Hypothalamus (tissue), 51 donors: ENCODE measurements at regions not wholly inside any gene's neighbourhood (a gene's known extent, or its start where the extent isn't known, plus 50 kb on each side); places are given as distances from the start of the nearest gene placed in this dataset.
"Not testable (repeated sequence)": the region's sequence is repeated elsewhere in the genome, so short reads cannot be mapped to it uniquely, and the experiment has no call there.

Source experiments
- DNase-seq, 51 donors: peaks; one replicate each; lab custom pipeline; 2025; lab: John Stamatoyannopoulos, UW

DNA sequence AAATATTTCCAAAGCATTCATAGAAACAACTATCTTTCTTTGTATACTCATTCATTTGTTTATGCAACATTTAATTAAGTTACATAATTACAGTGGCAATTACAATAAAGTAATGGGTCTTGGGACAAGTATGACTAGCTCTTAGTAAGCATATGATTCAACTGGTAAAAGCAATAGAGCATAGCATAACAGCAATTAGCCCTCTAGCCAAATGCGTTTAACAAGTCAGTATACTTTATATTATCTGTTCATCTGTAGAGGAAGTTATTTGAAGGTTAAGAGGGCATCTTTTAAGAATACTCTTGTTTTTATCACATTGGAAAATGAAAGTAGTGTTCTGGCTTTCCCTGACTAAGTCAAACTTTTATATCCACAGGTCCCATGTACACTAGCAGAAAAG is 198.1 kb upstream of the UGT8 start:
- DNase-seq = no peak

DNA sequence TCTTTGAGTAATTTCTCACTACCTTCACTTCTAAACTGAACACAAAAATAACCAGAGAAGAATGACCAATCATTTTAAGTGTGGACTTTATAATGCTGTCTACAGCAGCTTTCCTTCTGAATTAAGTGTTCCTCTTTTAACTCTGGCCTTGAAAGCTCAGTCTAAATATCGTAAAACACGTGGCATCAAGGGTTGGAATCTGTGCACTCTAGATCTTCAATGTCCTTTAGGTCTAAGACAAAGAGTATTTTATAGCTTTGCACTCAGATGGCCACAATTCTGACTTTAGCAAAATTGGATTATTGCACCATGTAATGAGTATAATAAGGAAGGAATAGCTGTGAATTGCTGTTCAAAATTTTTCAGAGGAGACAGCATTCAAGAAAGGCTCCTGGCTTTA is 197.1 kb upstream of the UGT8 start:
- no peak for DNase-seq

DNA sequence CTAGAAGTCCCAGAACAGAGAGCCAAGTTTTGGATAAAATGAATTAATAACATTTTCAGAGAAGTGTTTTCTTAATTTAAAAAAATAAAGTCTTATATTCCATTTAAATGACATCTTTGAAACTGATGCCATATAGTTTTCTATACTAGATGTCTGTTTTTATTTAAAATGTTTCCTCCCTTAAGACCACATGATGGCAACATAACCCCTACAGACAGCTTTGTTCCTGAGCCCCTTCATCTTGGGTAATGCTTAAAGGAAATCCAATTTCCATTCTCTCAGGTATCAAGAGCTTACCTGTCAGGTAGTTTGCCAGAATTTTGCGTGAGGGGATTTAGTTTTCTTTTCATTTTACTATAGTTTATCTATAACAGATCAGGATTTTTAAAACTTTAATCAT is 181.4 kb upstream of the UGT8 start:
- no peak for DNase-seq

DNA sequence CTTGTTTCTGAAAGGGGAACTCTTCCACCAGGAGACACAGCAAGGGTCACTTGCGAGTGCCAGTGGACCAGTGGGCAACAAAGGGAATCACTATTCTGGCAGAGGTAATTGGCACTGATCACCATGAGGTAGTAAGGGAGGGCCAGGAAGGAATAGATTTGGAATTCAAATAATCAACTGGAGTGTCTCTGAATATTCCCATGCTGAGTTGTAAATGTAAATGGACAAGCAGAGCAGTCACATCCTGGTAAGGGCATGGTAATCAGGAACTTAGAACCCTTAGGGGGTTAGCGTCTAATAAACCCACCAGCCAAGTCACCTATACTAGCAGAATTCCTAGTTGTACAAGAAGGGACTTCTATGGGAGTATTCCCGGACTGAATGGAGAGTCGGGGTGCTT is 178.5 kb upstream of the UGT8 start:
- no peak for DNase-seq

DNA sequence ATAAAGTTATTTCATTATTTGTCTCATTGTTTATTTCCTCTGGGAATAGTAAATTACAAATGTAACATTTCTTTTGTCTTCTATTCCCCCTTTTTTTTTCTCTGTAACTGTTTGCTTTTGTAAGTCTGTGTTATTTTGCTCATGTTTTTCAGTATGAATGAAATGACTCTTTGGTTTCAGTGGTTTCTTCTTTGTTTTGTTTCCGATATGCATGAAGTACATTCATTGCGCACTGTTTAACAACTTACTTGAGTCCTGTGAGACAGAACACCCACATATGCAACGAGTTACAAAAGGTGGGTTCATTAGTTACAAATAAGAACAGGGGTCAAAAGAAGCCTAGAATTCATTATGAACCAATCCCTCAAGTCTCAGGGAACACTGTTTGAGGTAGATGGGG is 175.0 kb upstream of the UGT8 start:
- DNase-seq = no peak

DNA sequence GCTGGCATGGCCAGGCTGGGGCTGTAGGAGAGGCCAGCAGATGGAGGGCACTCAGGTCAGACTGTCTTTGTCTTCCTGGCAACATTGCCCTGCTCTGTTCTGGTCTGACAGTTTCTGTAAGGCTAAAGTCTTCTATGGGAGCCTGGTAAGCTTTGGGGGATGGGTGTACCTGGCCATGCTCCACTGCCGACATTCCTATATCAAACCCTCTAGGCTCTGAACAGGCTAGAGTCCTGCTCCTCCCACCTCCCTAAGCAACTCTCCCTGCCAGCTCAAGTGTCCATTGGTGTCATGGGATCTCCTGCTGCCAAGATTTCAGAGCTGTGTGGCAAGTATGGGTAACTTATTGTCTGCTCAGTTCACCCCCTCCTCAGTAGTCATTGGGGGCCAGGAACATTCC is 163.5 kb upstream of the UGT8 start:
- no peak for DNase-seq

DNA sequence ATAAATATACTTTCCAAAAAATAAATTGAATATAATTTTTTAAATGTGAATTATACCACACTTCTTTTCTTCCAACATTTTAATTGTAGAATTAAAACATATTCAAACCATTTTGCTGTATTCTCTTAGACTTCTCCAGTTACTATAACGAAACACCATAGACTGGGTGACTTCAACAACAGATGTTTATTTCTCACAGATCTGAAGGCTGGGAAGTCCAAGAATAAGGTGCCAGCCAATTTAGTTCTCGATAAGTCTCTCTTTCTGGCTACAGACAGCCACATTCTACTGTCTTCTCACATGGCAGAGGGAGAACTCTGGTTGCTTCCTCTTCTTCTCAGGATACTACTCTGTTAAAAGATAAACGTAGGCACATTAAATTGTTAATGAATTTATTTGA is 155.8 kb upstream of the UGT8 start:
- DNase-seq = no peak

DNA sequence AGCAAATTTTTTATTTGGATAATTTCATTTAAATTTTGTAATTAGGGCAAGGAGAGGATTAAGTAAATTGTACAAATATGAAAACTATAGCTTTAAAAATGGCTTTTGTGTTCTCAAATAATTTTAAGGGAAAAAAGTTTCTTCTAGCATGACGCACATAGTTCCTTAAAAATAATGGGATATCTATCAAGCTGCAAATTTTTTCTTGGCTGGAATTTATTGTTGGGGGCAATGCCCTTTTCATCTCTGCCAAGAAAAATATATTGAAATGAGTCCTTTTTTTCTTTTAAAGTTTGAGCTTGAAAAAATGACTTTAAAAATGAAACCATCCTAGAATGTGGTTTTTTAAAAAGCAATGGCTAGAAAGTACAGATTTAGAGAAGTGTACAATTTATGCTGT is 154.4 kb upstream of the UGT8 start:
- no peak for DNase-seq

DNA sequence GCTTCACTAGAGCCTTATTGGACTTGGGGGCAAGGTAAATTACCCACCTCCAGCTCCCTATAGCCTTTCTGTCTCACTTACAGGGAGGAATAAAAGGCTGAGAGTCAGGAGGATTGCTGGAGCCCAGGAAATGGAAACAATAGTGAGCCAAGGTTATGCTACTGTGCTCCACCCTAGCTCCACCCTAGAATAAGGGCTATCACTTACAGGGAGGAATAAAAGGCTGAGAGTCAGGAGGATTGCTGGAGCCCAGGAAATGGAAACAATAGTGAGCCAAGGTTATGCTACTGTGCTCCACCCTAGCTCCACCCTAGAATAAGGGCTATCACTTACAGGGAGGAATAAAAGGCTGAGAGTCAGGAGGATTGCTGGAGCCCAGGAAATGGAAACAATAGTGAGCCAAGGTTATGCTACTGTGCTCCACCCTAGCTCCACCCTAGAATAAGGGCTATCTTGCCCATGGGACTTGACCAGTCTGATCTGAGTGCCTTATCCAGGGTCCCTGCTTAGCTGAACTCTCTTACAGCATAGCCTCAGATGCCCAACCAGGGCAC is 150.6 kb upstream of the UGT8 start:
- DNase-seq = not testable (repeated sequence)

DNA sequence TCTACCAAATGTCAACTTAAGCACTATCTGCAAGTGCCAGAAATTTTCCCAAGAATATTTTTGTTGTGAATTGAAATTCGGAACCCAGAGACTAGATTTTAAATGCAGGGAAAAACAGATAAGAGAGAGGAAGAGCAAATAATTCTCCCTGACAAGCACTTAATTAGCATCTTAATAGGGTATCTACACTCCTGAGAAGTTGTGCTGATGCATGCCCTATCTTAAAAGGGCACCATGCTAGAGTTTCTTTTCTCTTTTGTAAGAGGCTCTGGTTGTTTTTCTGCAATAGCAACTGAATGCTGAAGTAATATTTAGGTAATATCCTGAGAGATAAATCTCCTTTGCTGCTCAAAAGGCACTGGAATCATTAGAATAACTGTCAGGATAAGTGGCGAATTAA is 139.9 kb upstream of the UGT8 start:
- DNase-seq = no peak

DNA sequence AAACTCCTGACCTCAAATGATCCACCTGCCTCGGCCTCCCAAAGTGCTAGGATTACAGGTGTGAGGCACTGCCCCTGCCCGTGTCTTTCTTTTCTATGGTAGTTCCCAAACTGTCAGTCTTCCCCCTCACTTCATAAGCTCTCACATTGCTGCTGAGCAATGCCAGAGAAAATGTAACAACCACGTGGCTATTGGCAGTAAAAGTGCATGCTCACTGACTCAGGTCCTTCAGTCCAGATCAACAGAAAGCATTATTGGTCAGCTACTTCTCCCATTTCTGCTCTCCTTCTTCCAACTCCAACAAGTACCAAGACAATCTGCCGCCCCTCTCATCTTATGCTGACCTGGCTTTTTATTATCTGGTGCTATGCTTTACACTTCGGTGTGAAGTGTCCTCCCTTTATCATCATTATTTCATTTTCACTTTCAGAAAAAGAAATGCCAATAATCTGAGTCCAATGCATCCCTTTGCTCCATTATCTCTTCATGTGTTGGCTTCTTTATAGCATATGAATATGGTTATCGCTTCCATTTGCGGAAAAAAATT is 133.8 kb upstream of the UGT8 start:
- DNase-seq = no peak

DNA sequence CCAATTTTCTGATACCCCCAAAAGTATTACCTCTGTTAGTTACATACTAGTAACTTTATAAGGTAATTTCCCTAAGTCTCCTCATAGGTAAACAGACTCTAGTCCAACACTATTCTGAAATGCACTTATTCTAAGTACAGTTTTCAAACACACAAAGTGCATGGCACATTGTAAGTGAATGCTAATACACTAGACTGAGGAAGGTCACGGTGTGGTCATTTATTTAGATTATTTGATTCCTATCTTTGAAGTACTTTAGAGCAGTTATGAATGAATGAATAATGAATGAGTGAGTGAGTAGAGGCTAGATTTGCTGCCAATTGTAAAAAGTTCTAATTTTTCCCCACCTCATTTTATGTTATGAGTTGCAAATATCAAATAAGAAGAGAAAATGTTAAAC is 132.8 kb upstream of the UGT8 start:
- DNase-seq = no peak

DNA sequence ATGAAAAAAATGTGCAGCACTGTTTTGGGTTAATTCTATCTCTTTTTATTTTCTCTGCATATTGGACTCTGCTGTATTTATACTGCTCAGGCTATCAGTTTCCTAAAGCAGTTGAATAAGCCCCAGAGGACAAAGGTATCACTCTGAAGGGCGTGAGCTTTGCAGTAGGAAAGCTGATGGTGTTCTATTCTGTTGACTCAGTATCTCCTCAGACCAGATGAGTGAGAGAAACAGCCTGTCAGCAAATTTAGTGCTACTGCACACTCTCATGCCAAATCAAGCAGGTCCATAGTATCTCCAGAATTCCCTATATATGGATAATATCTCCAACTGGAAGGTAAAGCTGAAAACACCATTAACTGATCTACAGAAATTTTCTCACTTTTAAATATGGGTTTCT is 132.3 kb upstream of the UGT8 start:
- DNase-seq = no peak

DNA sequence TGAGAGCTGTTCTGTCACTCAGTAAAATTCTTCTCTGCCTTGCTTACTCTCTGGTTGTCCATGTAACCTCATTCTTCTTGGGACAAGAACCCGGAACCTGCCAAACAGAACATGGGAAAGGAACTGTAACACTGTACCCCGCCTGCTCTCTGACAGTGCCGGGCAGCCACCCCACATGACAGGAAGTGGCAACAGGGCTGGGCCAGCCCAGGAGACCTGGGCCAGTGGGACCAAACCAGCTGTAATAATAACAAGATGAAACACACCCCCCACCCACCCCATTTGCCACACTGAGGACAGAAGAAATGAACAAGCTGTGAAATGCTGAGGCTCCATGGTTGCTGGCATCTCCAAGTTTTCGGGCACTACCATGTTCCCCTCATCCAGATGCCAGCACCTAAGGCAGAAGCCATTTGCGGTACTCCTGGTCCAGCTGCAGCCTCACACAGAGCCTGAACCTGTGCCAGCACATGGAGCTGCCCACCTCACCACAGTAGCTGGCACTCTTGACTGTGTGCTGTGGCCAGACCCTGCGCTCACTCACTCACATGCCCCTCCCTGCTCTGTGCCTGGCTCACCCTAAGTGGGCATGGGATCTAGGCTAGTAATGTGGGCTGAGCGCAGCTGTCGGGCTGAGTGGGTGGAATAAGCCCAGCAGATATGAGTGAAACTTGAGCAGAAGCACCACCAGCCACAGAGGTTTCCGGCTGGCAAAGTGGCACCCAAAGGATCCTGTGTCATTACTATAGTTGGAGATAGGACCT is 126.2 kb upstream of the UGT8 start:
- no peak for DNase-seq

DNA sequence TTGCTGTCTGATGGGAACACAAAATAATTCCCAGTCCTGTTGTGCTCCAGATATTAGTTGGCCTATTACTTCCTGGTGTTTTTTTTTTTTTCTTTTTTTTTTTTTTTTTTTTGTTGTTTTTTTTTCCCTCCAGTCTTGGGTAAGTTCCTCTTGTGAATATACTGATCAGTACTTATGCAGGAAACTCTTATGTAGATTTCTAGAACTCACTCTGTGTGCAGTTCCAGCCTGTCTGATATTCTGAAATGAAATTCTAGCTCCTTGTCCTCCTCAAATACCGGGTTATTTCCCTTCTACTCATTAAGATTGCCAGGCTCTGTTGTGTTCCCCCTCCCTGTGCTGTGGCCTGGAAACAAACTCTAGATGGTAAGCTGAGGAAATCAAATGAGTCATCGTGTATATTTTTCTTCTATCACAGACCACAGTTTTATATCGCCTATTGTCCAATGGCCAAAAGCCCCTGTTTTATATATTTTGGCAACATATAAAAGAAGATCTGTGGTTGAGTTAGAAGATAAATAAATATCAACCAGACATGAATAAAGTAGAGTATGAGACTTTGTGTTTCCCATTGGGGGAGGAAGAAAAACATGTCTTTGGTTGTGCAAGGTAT is 124.3 kb upstream of the UGT8 start:
- no peak for DNase-seq

DNA sequence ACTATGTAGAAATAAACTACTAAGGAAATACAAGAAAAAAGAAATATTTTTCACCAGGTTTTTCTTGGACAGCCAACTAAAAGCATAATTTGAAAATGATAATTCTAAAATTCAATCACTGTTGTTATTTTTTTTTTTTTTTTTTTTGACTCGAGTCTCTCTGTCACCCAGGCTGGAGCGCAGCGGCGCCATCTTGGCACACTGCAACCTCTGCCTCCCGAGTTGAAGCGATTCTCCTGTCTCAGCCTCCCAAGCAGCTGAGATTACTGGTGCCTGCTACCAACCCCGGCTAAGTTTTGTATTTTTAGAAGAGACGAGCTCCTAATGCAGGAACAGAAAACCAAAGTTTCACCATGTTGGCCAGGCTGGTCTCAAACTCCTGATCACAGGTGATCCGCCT is 122.3 kb upstream of the UGT8 start:
- DNase-seq = no peak

DNA sequence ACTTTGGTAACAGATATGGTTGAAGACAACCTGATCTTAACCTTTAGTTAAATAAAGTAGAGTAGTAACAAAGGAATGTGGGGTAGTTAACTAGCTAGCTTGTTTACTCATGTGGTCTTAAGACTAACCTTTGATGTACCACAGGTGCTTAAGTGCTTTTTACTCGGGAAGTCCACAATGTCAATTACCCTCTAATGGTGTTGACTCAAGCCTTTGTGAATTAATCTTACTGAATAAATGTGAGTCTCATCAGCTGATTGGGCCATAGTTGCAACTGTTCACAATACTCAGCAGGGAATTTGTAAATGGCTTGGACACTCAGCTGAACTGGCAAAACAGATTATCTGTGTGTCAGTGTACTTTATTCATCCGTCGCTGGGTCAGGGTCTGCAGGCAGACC is 119.0 kb upstream of the UGT8 start:
- no peak for DNase-seq

DNA sequence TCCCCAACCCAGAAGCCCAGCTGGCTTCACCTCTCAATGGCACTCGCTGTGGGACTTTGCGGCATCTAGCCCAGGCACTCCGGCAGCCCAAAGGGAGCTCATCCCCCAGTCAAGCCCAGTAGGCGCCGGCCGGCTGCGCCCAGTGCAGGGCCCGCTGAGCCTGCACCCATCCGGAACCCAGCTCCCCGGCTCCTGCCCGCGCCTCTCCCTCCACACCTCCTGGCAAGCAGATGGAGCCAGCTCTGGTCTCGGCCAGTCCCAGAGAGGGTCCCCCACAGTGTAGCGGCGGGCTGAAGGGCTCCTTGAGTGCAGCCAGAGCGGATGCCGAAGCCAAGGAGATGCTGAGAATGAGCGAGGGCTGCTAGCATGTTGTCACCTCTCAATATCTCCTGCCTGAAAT is 116.8 kb upstream of the UGT8 start:
- DNase-seq = no peak

DNA sequence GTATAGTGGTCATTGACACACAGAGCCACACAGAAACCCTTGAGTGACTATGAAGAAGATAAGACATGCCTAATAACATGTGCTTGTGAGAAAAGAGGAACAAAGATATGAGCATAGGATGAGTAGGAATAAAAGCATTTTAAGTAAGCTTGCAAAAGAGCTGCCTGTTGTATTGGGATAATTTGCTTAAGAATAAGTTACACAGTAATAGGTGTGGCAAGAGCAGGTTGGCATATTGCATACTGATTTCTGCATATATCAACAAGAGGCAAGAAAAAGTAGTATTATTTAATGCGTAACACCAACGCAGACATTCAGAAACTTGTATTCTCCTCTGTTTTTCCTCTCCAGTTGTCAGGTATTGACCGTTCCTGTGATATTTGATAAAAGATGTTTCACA is 111.5 kb upstream of the UGT8 start:
- DNase-seq = no peak

DNA sequence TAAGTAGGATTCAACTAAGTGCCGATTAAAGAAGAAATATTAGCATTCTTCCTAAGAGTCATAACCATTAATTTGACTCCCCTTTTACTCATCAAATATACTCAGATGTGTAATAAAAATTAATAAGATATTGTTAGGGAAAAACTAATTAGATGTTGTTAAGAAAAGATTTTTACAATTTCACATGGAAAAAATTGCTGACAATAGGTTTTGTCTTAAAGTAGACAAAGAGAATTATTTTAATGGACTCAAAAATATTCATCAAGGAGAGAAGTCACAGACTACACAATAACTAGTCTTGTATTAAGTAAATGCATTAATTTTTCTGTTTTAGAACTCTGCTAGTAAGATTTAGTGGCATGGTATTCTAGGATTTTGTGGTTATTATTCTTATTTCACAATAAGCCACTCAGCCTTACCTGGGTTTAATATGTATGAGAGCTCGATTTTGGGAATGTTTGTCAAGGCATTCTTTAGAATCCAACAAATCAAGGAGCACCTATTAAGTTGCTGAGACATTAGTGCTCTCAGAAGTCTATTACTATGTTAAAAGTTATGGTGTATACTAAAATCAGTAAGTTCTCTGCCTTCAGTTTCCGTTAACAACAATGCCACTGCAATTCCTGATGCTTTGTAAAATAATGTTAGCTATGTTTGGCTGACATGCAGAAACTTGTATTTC is 110.2 kb upstream of the UGT8 start:
- no peak for DNase-seq

DNA sequence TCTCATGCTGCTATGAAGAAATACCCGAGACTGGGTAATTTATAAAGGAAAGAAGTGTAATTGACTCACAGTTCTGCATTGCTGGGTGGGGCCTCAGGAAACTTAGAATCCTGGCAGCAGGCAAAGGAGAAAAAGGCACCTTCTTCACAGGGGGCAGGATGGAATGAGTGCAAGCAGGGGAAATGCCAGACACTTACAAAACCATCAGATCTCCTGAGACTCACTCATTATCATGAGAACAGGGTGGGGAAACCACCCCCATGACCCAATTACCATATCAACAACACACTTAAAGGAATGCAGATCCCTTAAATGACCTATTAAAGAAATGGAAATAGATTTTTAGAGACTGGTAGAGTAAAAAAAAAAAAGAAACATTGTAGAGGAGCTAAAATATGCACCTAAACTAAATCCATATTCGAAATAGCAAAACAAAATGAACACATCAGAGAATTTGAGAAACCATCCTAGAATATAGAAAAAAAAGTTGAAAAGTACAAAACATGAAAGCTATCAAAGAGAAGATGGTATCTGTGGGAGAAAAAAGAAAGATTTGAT is 104.3 kb upstream of the UGT8 start:
- no peak for DNase-seq
